OCI-LY1 (cell line): ENCODE measurements at regions not wholly inside any gene's neighbourhood (a gene's known extent, or its start where the extent isn't known, plus 50 kb on each side); places are given as distances from the start of the nearest gene placed in this dataset.

ENCODE experiments used
- H2AFZ ChIP-seq: fragments of 200-600 bp; sonication (generic), shearing (Covaris generic); 2 replicates; pipeline ENCODE4 v1.6.0; 2014; ENCODE audit warnings: antibody characterized with exemption, mild to moderate bottlenecking, low read length
- H3F3A ChIP-seq: fragments of 200-600 bp; sonication (generic), shearing (Covaris generic); 2 replicates; pipeline ENCODE4 v1.6.0; 2014; ENCODE audit warnings: mild to moderate bottlenecking, antibody characterized with exemption, low read length, moderate library complexity; ENCODE audit not compliant: insufficient read depth
- H3K27ac ChIP-seq: fragments of 200-600 bp; sonication (generic); 2 replicates; pipeline ENCODE4 v1.5.1; 2014; ENCODE audit warnings: low read length, mixed run types, mild to moderate bottlenecking, low read depth; ENCODE audit not compliant: poor library complexity, severe bottlenecking
- H3K27me3 ChIP-seq: fragments of 200-600 bp; sonication (generic); 2 replicates; pipeline ENCODE4 v1.6.0; 2014; ENCODE audit warnings: antibody characterized with exemption, mild to moderate bottlenecking, low read length, moderate library complexity; ENCODE audit not compliant: insufficient read depth
- H3K36me3 ChIP-seq: fragments of 200-600 bp; sonication (generic); 2 replicates; pipeline ENCODE4 v1.6.1; 2014; ENCODE audit warnings: mild to moderate bottlenecking, antibody characterized with exemption, low read length, moderate library complexity, mixed read lengths; ENCODE audit not compliant: insufficient read depth
- H3K4me1 ChIP-seq: fragments of 200-600 bp; sonication (generic); 2 replicates; pipeline ENCODE4 v1.5.1; 2014; ENCODE audit warnings: mild to moderate bottlenecking, low read length, moderate library complexity; ENCODE audit not compliant: insufficient read depth, severe bottlenecking
- H3K4me2 ChIP-seq: fragments of 200-600 bp; sonication (generic), shearing (Covaris generic); 2 replicates; pipeline ENCODE4 v1.6.1; 2014; ENCODE audit warnings: low read length
- H3K4me3 ChIP-seq: fragments of 200-600 bp; sonication (generic); 2 replicates; pipeline ENCODE4 v1.5.1; 2014; ENCODE audit warnings: low read length, low read depth, mild to moderate bottlenecking, mixed read lengths; ENCODE audit not compliant: poor library complexity, severe bottlenecking
- H3K79me2 ChIP-seq: fragments of 200-600 bp; shearing (Covaris generic); 2 replicates; pipeline ENCODE4 v1.6.1; 2016; ENCODE audit warnings: mixed run types, low read length, mixed read lengths; ENCODE audit not compliant: insufficient read depth
- H3K9ac ChIP-seq: fragments of 200-600 bp; sonication (generic), shearing (Covaris generic); 2 replicates; pipeline ENCODE4 v1.6.1; 2014; ENCODE audit warnings: mild to moderate bottlenecking, low read length, mixed read lengths
- H3K9me2 ChIP-seq: fragments of 200-600 bp; sonication (generic), shearing (Covaris generic); 2 replicates; pipeline ENCODE4 v1.6.1; 2014; ENCODE audit warnings: low read depth, mild to moderate bottlenecking, low read length, mixed read lengths
- H3K9me3 ChIP-seq: fragments of 200-600 bp; shearing (Covaris generic); 2 replicates; pipeline ENCODE4 v1.6.1; 2014; ENCODE audit warnings: low read length, mixed read lengths
- H4K20me1 ChIP-seq: fragments of 200-600 bp; sonication (generic), shearing (Covaris generic); 2 replicates; pipeline ENCODE4 v1.6.0; 2016; ENCODE audit warnings: mild to moderate bottlenecking, low read length; ENCODE audit not compliant: insufficient read depth
- EZH2 ChIP-seq: fragments of 200-600 bp; sonication (generic), shearing (Covaris generic); IDR thresholded peaks from 2 replicates; pipeline ENCODE4 v1.8.0; 2017; ENCODE audit warnings: borderline replicate concordance, mixed run types, mild to moderate bottlenecking, antibody characterized with exemption, low read length, moderate library complexity, mixed read lengths
- TF ChIP-seq, protein P1 (sequence below): fragments of 200-600 bp; sonication (generic), shearing (Covaris generic); IDR thresholded peaks from 2 replicates; pipeline ENCODE4 v1.5.1; 2017; ENCODE audit warnings: mild to moderate bottlenecking, antibody characterized with exemption, low read length, moderate library complexity, mixed read lengths

DNA sequence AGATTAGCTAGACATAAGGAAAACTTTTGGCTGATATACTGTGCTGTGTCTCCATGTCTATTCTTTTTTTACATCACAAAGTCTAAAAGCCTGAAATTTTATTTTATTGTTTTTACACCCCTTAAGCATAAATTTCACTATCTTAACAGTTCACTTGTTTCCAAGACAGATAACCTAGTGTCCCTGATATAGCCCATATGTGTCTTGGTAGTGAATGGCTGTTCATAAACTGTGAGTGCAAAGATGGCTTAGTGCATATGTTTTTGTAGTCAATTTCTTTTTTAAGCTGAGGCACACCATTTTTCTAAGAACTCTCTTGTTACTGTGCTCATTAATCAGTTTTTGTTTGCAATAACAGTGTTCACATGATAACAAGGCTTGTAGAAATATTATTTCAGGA is 381.1 kb downstream of the OXSM start:
- Histone ChIP-seq H3K9me2 (no peaks in the 10 kb centered on the region), H2AFZ (no peak overlapping the region), H3K4me1 (no peaks in the 10 kb centered on the region), H3K9ac (no peak overlapping the region), H3K4me3 (no peak overlapping the region), H3K4me2 (no peak overlapping the region), H4K20me1 (no peaks in the 10 kb centered on the region), H3F3A (no peaks in the 10 kb centered on the region), H3K27ac (no peak overlapping the region), H3K27me3 (no peaks in the 10 kb centered on the region), H3K9me3 (no peaks in the 10 kb centered on the region), H3K36me3 (no peaks in the 10 kb centered on the region), H3K79me2 (no peaks in the 10 kb centered on the region)
- TF ChIP-seq, protein P1, sequence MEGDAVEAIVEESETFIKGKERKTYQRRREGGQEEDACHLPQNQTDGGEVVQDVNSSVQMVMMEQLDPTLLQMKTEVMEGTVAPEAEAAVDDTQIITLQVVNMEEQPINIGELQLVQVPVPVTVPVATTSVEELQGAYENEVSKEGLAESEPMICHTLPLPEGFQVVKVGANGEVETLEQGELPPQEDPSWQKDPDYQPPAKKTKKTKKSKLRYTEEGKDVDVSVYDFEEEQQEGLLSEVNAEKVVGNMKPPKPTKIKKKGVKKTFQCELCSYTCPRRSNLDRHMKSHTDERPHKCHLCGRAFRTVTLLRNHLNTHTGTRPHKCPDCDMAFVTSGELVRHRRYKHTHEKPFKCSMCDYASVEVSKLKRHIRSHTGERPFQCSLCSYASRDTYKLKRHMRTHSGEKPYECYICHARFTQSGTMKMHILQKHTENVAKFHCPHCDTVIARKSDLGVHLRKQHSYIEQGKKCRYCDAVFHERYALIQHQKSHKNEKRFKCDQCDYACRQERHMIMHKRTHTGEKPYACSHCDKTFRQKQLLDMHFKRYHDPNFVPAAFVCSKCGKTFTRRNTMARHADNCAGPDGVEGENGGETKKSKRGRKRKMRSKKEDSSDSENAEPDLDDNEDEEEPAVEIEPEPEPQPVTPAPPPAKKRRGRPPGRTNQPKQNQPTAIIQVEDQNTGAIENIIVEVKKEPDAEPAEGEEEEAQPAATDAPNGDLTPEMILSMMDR, result no peak
- TF ChIP-seq EZH2, result no peak

DNA sequence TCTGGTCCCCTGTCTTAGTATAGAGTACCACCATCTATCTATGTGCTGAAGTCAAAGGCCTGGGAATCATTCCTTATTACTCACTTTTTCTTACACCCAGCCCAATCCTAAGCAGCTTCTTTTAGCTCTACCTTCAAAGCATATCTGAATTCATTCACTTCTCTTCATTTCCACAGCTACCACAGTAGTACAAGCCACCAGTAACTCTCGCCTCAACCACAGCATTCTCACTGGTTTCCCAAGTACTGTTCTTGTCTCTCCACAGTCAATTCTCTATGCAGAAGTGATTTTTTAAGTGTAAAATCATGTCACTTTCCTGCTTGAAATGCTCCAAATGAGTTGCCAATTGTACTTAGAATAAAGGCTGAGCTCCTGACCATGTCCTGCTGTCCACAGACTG is 401.7 kb downstream of the OXSM start:
- Histone ChIP-seq H3K9ac (no peak overlapping the region), H4K20me1 (no peaks in the 10 kb centered on the region), H3K79me2 (no peaks in the 10 kb centered on the region), H2AFZ (no peak overlapping the region), H3K36me3 (no peaks in the 10 kb centered on the region), H3K4me1 (no peaks in the 10 kb centered on the region), H3K9me3 (no peaks in the 10 kb centered on the region), H3F3A (no peaks in the 10 kb centered on the region), H3K27me3 (no peaks in the 10 kb centered on the region), H3K9me2 (no peaks in the 10 kb centered on the region; the same call in 1 of the 2 replicates), H3K27ac (no peak overlapping the region), H3K4me3 (no peak overlapping the region), H3K4me2 (no peak overlapping the region)
- no peak for TF ChIP-seq EZH2
- TF ChIP-seq, protein P1, result no peak

DNA sequence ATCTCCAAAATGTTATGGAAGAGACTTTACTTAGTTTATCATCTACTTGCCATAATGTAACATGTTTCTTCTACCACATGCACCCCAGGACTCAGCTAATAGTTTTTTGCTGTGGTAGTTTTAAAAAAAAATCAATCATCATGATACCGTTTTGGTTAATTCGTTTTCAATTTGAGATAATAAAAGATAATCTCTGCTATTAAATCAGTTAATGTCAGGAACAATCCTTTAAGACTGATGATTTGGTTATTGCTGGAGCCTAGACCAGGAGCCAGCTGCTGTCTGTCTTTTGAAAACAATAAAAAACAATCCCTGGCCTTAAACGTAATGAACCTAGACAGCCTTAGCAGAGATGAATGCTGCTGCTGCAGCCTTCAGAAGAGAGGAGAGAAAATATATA is 403.7 kb downstream of the OXSM start:
- Histone ChIP-seq H3K9me3 (no peaks in the 10 kb centered on the region), H3K79me2 (no peaks in the 10 kb centered on the region), H4K20me1 (no peaks in the 10 kb centered on the region), H3K9me2 (no peaks in the 10 kb centered on the region), H3F3A (no peaks in the 10 kb centered on the region), H2AFZ (no peak overlapping the region), H3K36me3 (no peaks in the 10 kb centered on the region), H3K4me2 (no peak overlapping the region), H3K4me3 (no peak overlapping the region), H3K9ac (no peak overlapping the region), H3K4me1 (no peaks in the 10 kb centered on the region), H3K27me3 (no peaks in the 10 kb centered on the region), H3K27ac (no peak overlapping the region)
- TF ChIP-seq, protein P1, result no peak
- no peak for TF ChIP-seq EZH2
